K562 (cell line): ENCODE measurements at regions not wholly inside any gene's neighbourhood (a gene's known extent, or its start where the extent isn't known, plus 50 kb on each side); places are given as distances from the start of the nearest gene placed in this dataset.

Experiments
- CBX2 ChIP-seq: fragments of 200-600 bp; sonication (generic); IDR thresholded peaks from one replicate; pipeline ENCODE4 v1.6.1; 2012; ENCODE audit warnings: mild to moderate bottlenecking, low read length, inconsistent platforms; ENCODE audit not compliant: insufficient read depth, poor library complexity, severe bottlenecking
- HMBOX1 ChIP-seq: sonication (generic); IDR thresholded peaks from 2 replicates; pipeline ENCODE4 v1.6.1; 2016
- MEIS2 ChIP-seq: fragments of 450-650 bp; IDR thresholded peaks from 2 replicates; pipeline ENCODE4 v1.6.1; 2014; ENCODE audit warnings: mild to moderate bottlenecking; ENCODE audit not compliant: partially characterized antibody
- NELFE ChIP-seq: IDR thresholded peaks from 2 replicates; pipeline ENCODE4 v1.6.1; 2011; ENCODE audit warnings: mild to moderate bottlenecking; ENCODE audit not compliant: insufficient read depth, insufficient read length
- NR2C2 ChIP-seq, 2 experiments: fragments of 200-800 bp in 1 of 2; sonication (Bioruptor generic) in 1 of 2; sonication (generic) in 1 of 2; formaldehyde crosslinking in 1 of 2; IDR thresholded peaks; 2 replicates each; pipeline versions ENCODE4 v1.6.1 to v1.8.0; 2016 to 2022; ENCODE audit warnings: mild to moderate bottlenecking in 1 of 2, missing compliant biosample characterization in 1 of 2, missing genetic modification characterization in 1 of 2, missing genetic modification reagents in 1 of 2
- RREB1 ChIP-seq: fragments of 250-450 bp; sonication (Bioruptor Pico); IDR thresholded peaks from 2 replicates; pipeline ENCODE4 v1.4.0; 2020
- YY1 ChIP-seq, 3 experiments: IDR thresholded peaks; 2 replicates each; pipeline ENCODE4 v1.6.1; 2011; ENCODE audit warnings: low read length in 2 of 3, mild to moderate bottlenecking in 2 of 3, moderate library complexity in 2 of 3, borderline replicate concordance in 1 of 3, control low read depth in 1 of 3, low read depth in 1 of 3; ENCODE audit not compliant: insufficient read depth in 3 of 3, insufficient replicate concordance in 2 of 3, control insufficient read depth in 1 of 3, insufficient read length in 1 of 3; ENCODE audit errors: extremely low read depth in 1 of 3
- ZNF253 ChIP-seq: fragments of 250-450 bp; sonication (Bioruptor Pico); conservative IDR thresholded peaks from 2 replicates; pipeline ENCODE4 v1.6.1; 2021; ENCODE audit warnings: mild to moderate bottlenecking

DNA sequence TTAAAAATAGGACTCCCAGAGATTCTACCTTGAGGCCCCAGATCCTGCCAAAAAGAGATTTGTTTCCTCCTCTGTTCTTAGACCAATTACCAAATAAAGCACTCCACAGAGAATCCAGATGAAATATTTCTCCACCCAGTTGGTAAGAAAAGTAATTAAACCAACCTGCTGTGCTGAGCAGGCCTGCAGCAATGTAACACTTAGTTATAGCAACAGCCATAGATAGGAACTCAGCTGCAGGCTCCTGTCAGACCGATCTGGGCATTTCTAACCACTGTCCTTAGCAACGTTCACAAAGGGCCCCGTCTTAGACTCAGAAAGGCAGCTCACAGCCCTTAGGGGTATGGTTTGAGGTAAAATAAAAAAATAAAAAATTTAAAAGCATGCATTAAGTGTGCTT, 271.1 kb downstream of the KCNRG start (continued):
- TF ChIP-seq MEIS2 = no peak
- no peak for TF ChIP-seq NELFE
- no peak for TF ChIP-seq NR2C2 (CRISPR knock-in tag; IDR thresholded peaks at IDR 0.05)
- TF ChIP-seq NR2C2 (tag; IDR thresholded peaks at IDR 0.05) = no peak
- no peak for TF ChIP-seq HMBOX1
- no peak for TF ChIP-seq YY1 (IDR thresholded peaks at IDR 0.05; ENCODE audit: borderline replicate concordance in 1 of 3, control insufficient read depth in 1 of 3, extremely low read depth in 1 of 3, insufficient read depth in 3 of 3, insufficient read length in 1 of 3, insufficient replicate concordance in 2 of 3, low read depth in 1 of 3, low read length in 2 of 3)
- no peak for TF ChIP-seq RREB1 (CRISPR knock-in tag)
- TF ChIP-seq CBX2 = no peak
- TF ChIP-seq ZNF253 (CRISPR knock-in tag) = no peak
- TF ChIP-seq, all 486 proteins: peak for 0
